Posterior vena cava (tissue), 2 donors: ENCODE measurements at regions not wholly inside any gene's neighbourhood (a gene's known extent, or its start where the extent isn't known, plus 50 kb on each side); places are given as distances from the start of the nearest gene placed in this dataset.
"Not testable (repeated sequence)": the region's sequence is repeated elsewhere in the genome, so short reads cannot be mapped to it uniquely, and the experiment has no call there.

Experiments
- DNase-seq: peaks from one replicate; pipeline ENCODE4 v3.0.0-alpha.2; 2020; ENCODE audit warnings: low spot score
- intact Hi-C, 2 donors: fragments of 100-400 bp; cut with DNase I; formaldehyde crosslinking; loops; one replicate each; pipeline versions ENCODE4 v1.14.1 to v1.14.2; 2022 to 2023
- donor health status: DM: yes; HTN: yes; CAD: no.
- donor health status: DM: yes; HTN: yes; CAD: no.

GRCh38 chr2:186130748-186131641 lies 355.1 kb upstream of the ZC3H15 start:
- intact Hi-C loops: no loop called here
- no peak for DNase-seq

GRCh38 chr2:186135686-186136085 lies 350.4 kb upstream of the ZC3H15 start:
- no peak for DNase-seq
- intact Hi-C loops: no loop called here

- no peak for DNase-seq
- intact Hi-C loops: no loop called here
These were observed 349.2 kb upstream of the ZC3H15 start for GRCh38 chr2:186136860-186137259.

- no peak for DNase-seq
- intact Hi-C loops: no loop called here
These were observed 347.2 kb upstream of the ZC3H15 start for GRCh38 chr2:186138845-186139244.

GRCh38 chr2:186159101-186159500 lies 327.0 kb upstream of the ZC3H15 start:
- intact Hi-C loops: no loop called here
- no peak for DNase-seq

- no peak for DNase-seq
- intact Hi-C loops: no loop called here
These were observed 321.7 kb upstream of the ZC3H15 start for GRCh38 chr2:186164325-186164724.

- intact Hi-C loops: no loop called here
- no peak for DNase-seq
These were observed 315.4 kb upstream of the ZC3H15 start for GRCh38 chr2:186170693-186171092.

- intact Hi-C loops: no loop called here
These were observed 304.4 kb upstream of the ZC3H15 start for GRCh38 chr2:186181625-186182024.

GRCh38 chr2:186182366-186182765 lies 303.7 kb upstream of the ZC3H15 start:
- intact Hi-C loops, DNase-seq: not testable (repeated sequence)

More at GRCh38 chr2:186181625-186182024, 304.4 kb upstream of the ZC3H15 start:
- no peak for DNase-seq

- intact Hi-C loops: no loop called here
- DNase-seq: no peak
These were observed 302.7 kb upstream of the ZC3H15 start for GRCh38 chr2:186183406-186183805.

GRCh38 chr2:186187854-186188253 lies 298.2 kb upstream of the ZC3H15 start:
- intact Hi-C loops: no loop called here
- no peak for DNase-seq

- DNase-seq: no peak
- intact Hi-C loops: no loop called here
These were observed 296.2 kb upstream of the ZC3H15 start for GRCh38 chr2:186189816-186190215.

GRCh38 chr2:186195696-186196095 lies 290.4 kb upstream of the ZC3H15 start:
- intact Hi-C loops: no loop called here
- no peak for DNase-seq

- no peak for DNase-seq
- intact Hi-C loops: no loop called here
These were observed 288.1 kb upstream of the ZC3H15 start for GRCh38 chr2:186197955-186198354.

GRCh38 chr2:186199029-186199428 lies 287.0 kb upstream of the ZC3H15 start:
- intact Hi-C loops: no loop called here
- no peak for DNase-seq

GRCh38 chr2:186201371-186201770 lies 284.7 kb upstream of the ZC3H15 start:
- intact Hi-C loops: no loop called here
- no peak for DNase-seq

- DNase-seq: no peak
- intact Hi-C loops: no loop called here
These were observed 280.7 kb upstream of the ZC3H15 start for GRCh38 chr2:186205254-186205911.

- DNase-seq: no peak
- intact Hi-C loops: no loop called here
These were observed 276.5 kb upstream of the ZC3H15 start for GRCh38 chr2:186209532-186209931.

- intact Hi-C loops: no loop called here
- no peak for DNase-seq
These were observed 265.7 kb upstream of the ZC3H15 start for GRCh38 chr2:186220409-186220808.

GRCh38 chr2:186229265-186229664 lies 256.8 kb upstream of the ZC3H15 start:
- DNase-seq: no peak
- intact Hi-C loops: no loop called here

GRCh38 chr2:186241874-186242273 lies 244.2 kb upstream of the ZC3H15 start:
- no peak for DNase-seq

More at GRCh38 chr2:186241874-186242273, 244.2 kb upstream of the ZC3H15 start:
- intact Hi-C loops: no loop called here
